Psoas muscle (tissue), 7 donors: ENCODE measurements at regions not wholly inside any gene's neighbourhood (a gene's known extent, or its start where the extent isn't known, plus 50 kb on each side); places are given as distances from the start of the nearest gene placed in this dataset.

Source experiments
- ATAC-seq, 4 donors: fragments of 200-7000 bp; cut with Tn5 transposase; one replicate each; pipeline ENCODE4 v1.9.1; 2020; ENCODE audit warnings: moderate library complexity in 3 of 4, mild to moderate bottlenecking in 2 of 4
- DNase-seq, 2 donors: peaks; one replicate each; pipeline ENCODE4 v3.0.0-alpha.2; 2020
- H3K27ac ChIP-seq: fragments of 200-600 bp; one replicate; pipeline ENCODE4 v1.8.0; 2022
- H3K27me3 ChIP-seq, 3 donors: fragments of 200-600 bp in 1 of 3; one replicate each; pipeline versions ENCODE4 v1.6.1 to v1.8.0; 2013 to 2022; ENCODE audit warnings: low read length in 2 of 3, mild to moderate bottlenecking in 2 of 3, moderate library complexity in 1 of 3; ENCODE audit not compliant: insufficient read depth in 3 of 3
- H3K36me3 ChIP-seq, 2 donors: fragments of 200-600 bp in 1 of 2; one replicate each; pipeline versions ENCODE4 v1.6.1 to v1.8.0; 2013 to 2022; ENCODE audit warnings: low read depth in 1 of 2, mild to moderate bottlenecking in 1 of 2, moderate library complexity in 1 of 2; ENCODE audit not compliant: insufficient read depth in 1 of 2
- H3K4me1 ChIP-seq: fragments of 200-600 bp; one replicate; pipeline ENCODE4 v1.8.0; 2022
- H3K4me3 ChIP-seq: fragments of 200-600 bp; one replicate; pipeline ENCODE4 v1.8.0; 2022; ENCODE audit warnings: mild to moderate bottlenecking
- H3K9me3 ChIP-seq: fragments of 200-600 bp; one replicate; pipeline ENCODE4 v1.8.0; 2022
- WGBS, 3 donors: extraction: QIAGEN DNeasy Blood & Tissue Kit; methylation state at CpG; one replicate each; pipeline versions ENCODE4 v1.1.6 to v1.1.7; 2013; 5-methylcytosine and 5-hydroxymethylcytosine counted together
- intact Hi-C, 2 donors: fragments of 100-400 bp; cut with DNase I; formaldehyde crosslinking; loops; one replicate each; pipeline versions ENCODE4 v1.11.0 to v1.14.2; 2022
- TF ChIP-seq, protein P1 (sequence below): fragments of 200-600 bp; IDR thresholded peaks from one replicate; pipeline ENCODE4 v1.8.0; 2022; ENCODE audit warnings: antibody characterized with exemption
- donor health status: healthy with polysubstance abuse.
- donor health status: DM: no; HTN: no; CAD: no; lungs with moderate emphysema.
- donor health status: Bipolar disorder and iron deficiency.
- donor health status: healthy.
- donor health status: DM: yes; HTN: yes; CAD: no.
- donor health status: DM: no; HTN: no; CAD: no.
- donor health status: DM: yes; HTN: yes; CAD: no.

DNA sequence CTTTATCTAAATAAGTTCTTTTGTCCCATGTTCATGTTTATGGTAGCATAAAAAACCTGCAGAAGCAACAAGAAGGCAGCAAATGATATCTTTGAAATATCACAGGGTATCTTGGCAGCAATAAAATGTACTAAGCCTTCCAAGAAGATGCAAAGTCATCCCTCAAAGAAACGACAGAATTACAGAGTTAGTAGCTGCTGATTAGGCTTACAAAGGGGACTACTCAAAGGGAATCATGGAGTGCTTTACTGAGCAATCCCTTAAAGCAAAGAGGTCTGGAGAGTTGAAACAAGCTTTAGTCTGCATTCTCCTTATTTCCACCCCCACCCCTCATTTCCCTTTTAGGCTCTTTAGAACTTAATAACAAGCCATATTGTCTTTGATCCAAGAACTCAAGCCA lies 935.0 kb downstream of the SQOR start:
- 24 to 33% (median 26%) methylated on average over 1 of the region's 1 CpG for WGBS, 3 donors
- Histone ChIP-seq H3K4me1 (no peaks in the 10 kb centered on the region), H3K27ac (no peak overlapping the region), H3K9me3 (no peaks in the 10 kb centered on the region), H3K4me3 (no peak overlapping the region), H3K27me3 (no peaks in the 10 kb centered on the region), H3K36me3 (no peaks in the 10 kb centered on the region)
- DNase-seq (no peak), ATAC-seq (no peak)
- TF ChIP-seq, protein P1, sequence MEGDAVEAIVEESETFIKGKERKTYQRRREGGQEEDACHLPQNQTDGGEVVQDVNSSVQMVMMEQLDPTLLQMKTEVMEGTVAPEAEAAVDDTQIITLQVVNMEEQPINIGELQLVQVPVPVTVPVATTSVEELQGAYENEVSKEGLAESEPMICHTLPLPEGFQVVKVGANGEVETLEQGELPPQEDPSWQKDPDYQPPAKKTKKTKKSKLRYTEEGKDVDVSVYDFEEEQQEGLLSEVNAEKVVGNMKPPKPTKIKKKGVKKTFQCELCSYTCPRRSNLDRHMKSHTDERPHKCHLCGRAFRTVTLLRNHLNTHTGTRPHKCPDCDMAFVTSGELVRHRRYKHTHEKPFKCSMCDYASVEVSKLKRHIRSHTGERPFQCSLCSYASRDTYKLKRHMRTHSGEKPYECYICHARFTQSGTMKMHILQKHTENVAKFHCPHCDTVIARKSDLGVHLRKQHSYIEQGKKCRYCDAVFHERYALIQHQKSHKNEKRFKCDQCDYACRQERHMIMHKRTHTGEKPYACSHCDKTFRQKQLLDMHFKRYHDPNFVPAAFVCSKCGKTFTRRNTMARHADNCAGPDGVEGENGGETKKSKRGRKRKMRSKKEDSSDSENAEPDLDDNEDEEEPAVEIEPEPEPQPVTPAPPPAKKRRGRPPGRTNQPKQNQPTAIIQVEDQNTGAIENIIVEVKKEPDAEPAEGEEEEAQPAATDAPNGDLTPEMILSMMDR = no peak
- intact Hi-C loops = no loop called here

GRCh38 chr15:46576646-46577395 lies 942.0 kb downstream of the SQOR start:
- DNase-seq = no peak
- Histone ChIP-seq H3K27ac (no peak overlapping the region), H3K27me3 (no peaks in the 10 kb centered on the region), H3K9me3 (no peaks in the 10 kb centered on the region), H3K4me1 (no peaks in the 10 kb centered on the region), H3K4me3 (no peak overlapping the region), H3K36me3 (no peaks in the 10 kb centered on the region)
- no peak for ATAC-seq
- intact Hi-C loops = no loop called here
- TF ChIP-seq, protein P1 = no peak
- WGBS, 3 donors = 68 to 83% (median 70%) methylated on average over 1 of the region's 1 CpG

DNA sequence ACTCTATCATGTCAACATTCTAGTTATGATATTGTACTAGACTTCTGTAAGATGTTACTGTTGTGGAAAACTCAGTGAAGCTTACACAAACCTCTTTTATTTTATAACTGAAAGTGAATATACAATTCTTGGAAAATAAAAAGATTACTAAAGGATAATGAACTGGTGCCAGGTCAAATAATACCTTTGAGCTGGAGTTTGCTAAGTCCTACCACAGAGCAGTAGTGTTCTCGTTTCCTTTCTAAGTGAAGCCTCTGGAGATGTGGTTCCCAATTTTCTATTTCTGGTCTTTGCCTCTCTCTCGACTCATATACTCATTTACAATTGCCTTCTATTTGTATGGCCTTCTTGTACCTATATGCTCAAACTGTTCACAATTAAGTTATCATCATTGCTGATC lies 942.9 kb downstream of the SQOR start:
- intact Hi-C loops = no loop called here
- no peak overlapping the region for H3K4me3 ChIP-seq
- TF ChIP-seq, protein P1 = no peak
- H3K27ac ChIP-seq = no peak overlapping the region
- H3K4me1 ChIP-seq = no peaks in the 10 kb centered on the region
- DNase-seq (no peak), ATAC-seq (no peak)
- WGBS, 3 donors = 30 to 58% (median 46%) methylated on average over 2 of the region's 2 CpGs
- no peaks in the 10 kb centered on the region for H3K9me3 ChIP-seq
- no peaks in the 10 kb centered on the region for H3K36me3 ChIP-seq
- no peaks in the 10 kb centered on the region for H3K27me3 ChIP-seq

- TF ChIP-seq, protein P1 = no peak
- Histone ChIP-seq H3K4me3 (no peak overlapping the region), H3K27ac (no peak overlapping the region), H3K4me1 (no peaks in the 10 kb centered on the region), H3K9me3 (no peaks in the 10 kb centered on the region), H3K27me3 (no peaks in the 10 kb centered on the region), H3K36me3 (no peaks in the 10 kb centered on the region)
- DNase-seq = no peak
- intact Hi-C loops = no loop called here
- no peak for ATAC-seq
- 46 to 66% (median 64%) methylated on average over 2 of the region's 2 CpGs for WGBS, 3 donors
These were observed 945.7 kb downstream of the SQOR start for GRCh38 chr15:46580487-46580886.

DNA sequence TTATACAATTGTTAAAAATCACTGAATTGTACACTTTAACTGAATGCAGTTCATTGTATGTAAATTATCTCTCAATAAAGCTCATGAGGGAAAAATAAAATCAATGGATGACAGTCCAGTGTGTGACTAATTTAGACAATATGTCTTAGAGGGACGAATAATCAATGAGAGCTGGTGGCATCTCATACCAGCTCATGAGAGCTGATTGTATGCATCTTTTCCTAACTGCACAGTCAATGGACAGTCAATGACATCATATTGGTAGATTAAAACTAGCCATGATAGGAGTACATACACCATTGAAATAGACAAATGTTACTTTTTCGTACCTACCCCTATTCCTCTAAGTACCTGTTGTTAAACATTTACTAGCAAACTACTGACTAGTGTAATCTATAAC lies 946.1 kb downstream of the SQOR start:
- intact Hi-C loops = no loop called here
- no peak for ATAC-seq
- WGBS, 3 donors = 69 to 76% (median 75%) methylated on average over 2 of the region's 2 CpGs

More for the DNA sequence above, 946.1 kb downstream of the SQOR start:
- no peaks in the 10 kb centered on the region for H3K27me3 ChIP-seq
- H3K36me3 ChIP-seq = no peaks in the 10 kb centered on the region
- DNase-seq = no peak
- no peaks in the 10 kb centered on the region for H3K9me3 ChIP-seq
- H3K27ac ChIP-seq = no peak overlapping the region
- TF ChIP-seq, protein P1 = no peak
- H3K4me1 ChIP-seq = no peaks in the 10 kb centered on the region
- H3K4me3 ChIP-seq = no peak overlapping the region
